DND-41 (cell line): ENCODE measurements at regions not wholly inside any gene's neighbourhood (a gene's known extent, or its start where the extent isn't known, plus 50 kb on each side); places are given as distances from the start of the nearest gene placed in this dataset.

Experiments
- ATAC-seq: fragments of 200-7000 bp; cut with Tn5 transposase; 3 replicates; pipeline ENCODE4 v1.9.1; 2021; ENCODE audit warnings: low read depth; ENCODE audit not compliant: insufficient read depth
- DNase-seq: peaks from one replicate; pipeline ENCODE4 v3.0.0-alpha.2; 2020
- H2AFZ ChIP-seq: 2 replicates; pipeline ENCODE4 v1.6.0; 2012; ENCODE audit warnings: low read depth, low read length
- H3K27ac ChIP-seq: 2 replicates; pipeline ENCODE4 v1.5.1; 2012; ENCODE audit warnings: low read length, inconsistent platforms
- H3K27me3 ChIP-seq: fragments of 200-600 bp; sonication (generic); 2 replicates; pipeline ENCODE4 v1.6.0; 2012; ENCODE audit warnings: low read length, mild to moderate bottlenecking, inconsistent platforms; ENCODE audit not compliant: insufficient read depth, poor library complexity
- H3K36me3 ChIP-seq: 2 replicates; pipeline ENCODE4 v1.5.1; 2012; ENCODE audit warnings: low read length, inconsistent platforms; ENCODE audit not compliant: insufficient read depth
- H3K4me1 ChIP-seq: 2 replicates; pipeline ENCODE4 v1.5.1; 2012; ENCODE audit warnings: mild to moderate bottlenecking, low read length; ENCODE audit not compliant: insufficient read depth
- H3K4me2 ChIP-seq: 2 replicates; pipeline ENCODE4 v1.6.0; 2012; ENCODE audit warnings: mild to moderate bottlenecking, moderate library complexity, low read length, inconsistent platforms; ENCODE audit not compliant: insufficient read depth
- H3K4me3 ChIP-seq, 2 experiments: fragments of 200-600 bp in 1 of 2; shearing (Covaris generic) in 1 of 2; 2 replicates each; pipeline ENCODE4 v1.5.1; 2012 to 2016; ENCODE audit warnings: inconsistent platforms in 2 of 2, low read length in 2 of 2, mild to moderate bottlenecking in 2 of 2, low read depth in 1 of 2, moderate library complexity in 1 of 2
- H3K79me2 ChIP-seq: 2 replicates; pipeline ENCODE4 v1.6.0; 2012; ENCODE audit warnings: low read length, inconsistent platforms; ENCODE audit not compliant: insufficient read depth
- H3K9ac ChIP-seq: 2 replicates; pipeline ENCODE4 v1.6.0; 2012; ENCODE audit warnings: low read depth, mild to moderate bottlenecking, inconsistent platforms, low read length, moderate library complexity
- H3K9me3 ChIP-seq: 2 replicates; pipeline ENCODE4 v1.5.1; 2012; ENCODE audit warnings: low read length, moderate library complexity, mild to moderate bottlenecking, inconsistent platforms; ENCODE audit not compliant: insufficient read depth, severe bottlenecking
- H4K20me1 ChIP-seq: 2 replicates; pipeline ENCODE4 v1.6.0; 2012; ENCODE audit warnings: low read length; ENCODE audit not compliant: insufficient read depth
- EZH2 ChIP-seq: IDR thresholded peaks from 3 replicates; pipeline ENCODE4 v1.6.1; 2012; ENCODE audit warnings: borderline replicate concordance, low read depth, mild to moderate bottlenecking, moderate library complexity, low read length, inconsistent platforms; ENCODE audit not compliant: severe bottlenecking
- TF ChIP-seq, protein P1 (sequence below): IDR thresholded peaks from 2 replicates; pipeline ENCODE4 v1.5.1; 2012; ENCODE audit warnings: borderline replicate concordance, low read length, moderate library complexity, mild to moderate bottlenecking; ENCODE audit not compliant: poor library complexity, severe bottlenecking; ENCODE audit errors: extremely low read depth

DNA sequence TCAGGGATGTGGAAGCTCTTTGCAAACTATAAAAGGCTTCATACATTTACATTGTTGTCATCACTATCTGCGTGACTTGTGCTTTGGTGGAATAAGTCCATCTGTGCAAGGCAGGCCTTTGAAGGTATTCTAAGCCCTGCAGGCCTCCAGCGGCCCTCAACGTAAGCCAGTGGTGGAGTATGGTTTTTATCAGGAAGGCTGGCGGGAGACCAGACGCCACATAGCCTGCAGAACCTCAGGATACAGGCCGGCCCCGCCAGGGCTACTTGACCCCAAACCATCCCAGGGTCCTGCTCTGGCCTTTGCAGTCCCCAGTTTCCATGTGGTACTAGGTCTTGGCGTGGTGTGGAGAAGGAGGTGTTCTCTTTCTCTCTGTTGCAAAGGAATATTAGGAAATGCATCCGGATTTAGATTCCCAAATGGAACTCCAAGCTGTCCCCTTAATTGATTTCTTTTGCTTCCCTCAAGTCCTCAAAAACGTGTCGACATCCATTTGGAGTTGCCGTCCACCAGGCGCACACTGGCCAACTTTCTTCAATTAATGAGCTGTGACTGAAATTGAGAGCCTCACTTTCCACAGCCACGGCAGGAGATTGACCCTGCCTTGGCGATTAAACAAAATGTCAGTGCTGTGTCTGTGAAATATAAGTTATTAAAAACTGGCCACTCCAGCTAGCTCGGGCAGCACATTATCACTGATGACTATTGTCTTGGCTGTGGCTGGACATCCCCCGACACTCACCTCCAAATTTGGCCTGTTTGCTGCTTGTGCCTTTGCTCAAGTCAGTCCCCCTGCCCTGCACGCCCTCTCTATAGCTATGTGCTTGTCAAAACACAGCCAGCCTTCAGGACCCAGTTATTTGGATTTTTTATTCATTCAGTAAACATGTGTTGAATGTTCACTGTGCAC is 239.8 kb upstream of the TLE3 start:
- H3K27me3 ChIP-seq, result no peaks in the 10 kb centered on the region
- H3K79me2 ChIP-seq, result no peaks in the 10 kb centered on the region
- H3K9ac ChIP-seq, result no peak overlapping the region
- ATAC-seq (no peak), DNase-seq (no peak)
- no peaks in the 10 kb centered on the region for H3K4me1 ChIP-seq
- H3K4me2 ChIP-seq, result no peak overlapping the region
- peaks cover 12% of the 10 kb centered on the region for H3K9me3 ChIP-seq
- H3K4me3 ChIP-seq, result no peak overlapping the region
- TF ChIP-seq, protein P1, sequence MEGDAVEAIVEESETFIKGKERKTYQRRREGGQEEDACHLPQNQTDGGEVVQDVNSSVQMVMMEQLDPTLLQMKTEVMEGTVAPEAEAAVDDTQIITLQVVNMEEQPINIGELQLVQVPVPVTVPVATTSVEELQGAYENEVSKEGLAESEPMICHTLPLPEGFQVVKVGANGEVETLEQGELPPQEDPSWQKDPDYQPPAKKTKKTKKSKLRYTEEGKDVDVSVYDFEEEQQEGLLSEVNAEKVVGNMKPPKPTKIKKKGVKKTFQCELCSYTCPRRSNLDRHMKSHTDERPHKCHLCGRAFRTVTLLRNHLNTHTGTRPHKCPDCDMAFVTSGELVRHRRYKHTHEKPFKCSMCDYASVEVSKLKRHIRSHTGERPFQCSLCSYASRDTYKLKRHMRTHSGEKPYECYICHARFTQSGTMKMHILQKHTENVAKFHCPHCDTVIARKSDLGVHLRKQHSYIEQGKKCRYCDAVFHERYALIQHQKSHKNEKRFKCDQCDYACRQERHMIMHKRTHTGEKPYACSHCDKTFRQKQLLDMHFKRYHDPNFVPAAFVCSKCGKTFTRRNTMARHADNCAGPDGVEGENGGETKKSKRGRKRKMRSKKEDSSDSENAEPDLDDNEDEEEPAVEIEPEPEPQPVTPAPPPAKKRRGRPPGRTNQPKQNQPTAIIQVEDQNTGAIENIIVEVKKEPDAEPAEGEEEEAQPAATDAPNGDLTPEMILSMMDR, result no peak
- TF ChIP-seq EZH2, result no peak
- no peaks in the 10 kb centered on the region for H4K20me1 ChIP-seq
- H3K27ac ChIP-seq, result no peak overlapping the region
- no peak overlapping the region for H2AFZ ChIP-seq
- no peaks in the 10 kb centered on the region for H3K36me3 ChIP-seq

DNA sequence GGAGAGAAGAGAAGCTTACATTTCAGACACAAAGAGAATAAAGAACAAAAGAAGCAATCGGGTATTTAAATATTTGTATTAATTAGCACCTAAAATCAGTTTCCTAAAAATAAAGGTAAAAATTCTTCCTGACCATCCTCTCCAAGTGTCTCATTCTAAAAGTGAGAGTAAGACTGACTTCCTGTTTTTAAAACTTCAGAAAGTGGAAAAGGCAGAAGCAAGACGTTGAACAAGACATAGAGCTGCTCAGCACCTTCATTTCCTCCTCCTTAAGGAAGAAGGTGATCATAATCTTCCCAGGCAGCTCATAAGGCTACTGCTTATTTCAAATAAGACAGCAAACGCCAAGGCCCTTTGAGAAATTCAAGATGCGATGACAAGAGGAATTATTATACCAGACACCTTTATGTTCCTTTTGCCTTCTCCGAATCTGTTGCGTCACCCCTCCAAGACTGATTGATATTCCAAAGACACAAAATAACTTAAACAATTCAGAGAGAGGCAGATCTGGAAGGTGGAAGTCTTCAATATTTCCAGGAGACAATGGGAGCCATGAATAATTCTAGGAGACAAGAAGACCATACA is 238.8 kb upstream of the TLE3 start:
- DNase-seq (no peak), ATAC-seq (no peak)
- H3K4me3 ChIP-seq, result no peak overlapping the region
- no peak overlapping the region for H3K9ac ChIP-seq
- no peak overlapping the region for H3K27ac ChIP-seq
- H3K4me1 ChIP-seq, result no peaks in the 10 kb centered on the region
- no peaks in the 10 kb centered on the region for H3K36me3 ChIP-seq
- peaks cover 12% of the 10 kb centered on the region for H3K9me3 ChIP-seq
- no peak overlapping the region for H3K4me2 ChIP-seq
- TF ChIP-seq, protein P1, result no peak
- TF ChIP-seq EZH2, result no peak
- no peaks in the 10 kb centered on the region for H3K27me3 ChIP-seq
- no peak overlapping the region for H2AFZ ChIP-seq
- no peaks in the 10 kb centered on the region for H3K79me2 ChIP-seq
- H4K20me1 ChIP-seq, result no peaks in the 10 kb centered on the region

DNA sequence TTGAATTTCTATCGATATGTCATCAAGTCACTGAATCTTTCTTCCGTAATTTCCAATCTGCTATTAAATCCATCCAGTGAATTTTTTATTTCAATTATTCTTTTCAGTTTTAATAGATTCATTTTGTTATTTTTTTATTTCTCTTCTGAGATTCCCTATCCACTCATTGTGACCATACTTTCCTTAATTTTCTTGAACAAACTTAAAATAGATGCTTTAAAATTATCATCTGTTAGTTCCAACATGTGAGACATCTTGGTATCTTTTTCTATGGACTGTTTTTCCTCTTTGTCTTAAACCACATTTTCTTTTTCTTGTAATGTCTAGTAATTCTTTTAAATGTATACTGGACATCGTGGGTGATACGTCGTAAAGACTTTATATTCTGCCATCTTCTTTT is 236.6 kb upstream of the TLE3 start:
- H3K36me3 ChIP-seq, result no peaks in the 10 kb centered on the region
- no peaks in the 10 kb centered on the region for H3K79me2 ChIP-seq
- TF ChIP-seq, protein P1, result no peak
- TF ChIP-seq EZH2, result no peak
- H3K9me3 ChIP-seq, result peaks cover 12% of the 10 kb centered on the region
- no peaks in the 10 kb centered on the region for H3K4me1 ChIP-seq
- ATAC-seq (no peak), DNase-seq (no peak)
- no peak overlapping the region for H3K27ac ChIP-seq
- no peaks in the 10 kb centered on the region for H3K27me3 ChIP-seq
- no peak overlapping the region for H2AFZ ChIP-seq
- H4K20me1 ChIP-seq, result no peaks in the 10 kb centered on the region
- H3K4me2 ChIP-seq, result no peak overlapping the region
- H3K4me3 ChIP-seq, result no peak overlapping the region
- no peak overlapping the region for H3K9ac ChIP-seq
